ENCODE measurements at regions not wholly inside any gene's neighbourhood (a gene's known extent, or its start where the extent isn't known, plus 50 kb on each side); places are given as distances from the start of the nearest gene placed in this dataset.

GRCh38 chr13:22080832-22081231, 410.0 kb downstream of the FGF9 start:
- no peaks in the 10 kb centered on the region for H3K36me3 ChIP-seq
- no peaks in the 10 kb centered on the region for H3K4me1 ChIP-seq (ENCODE audit: control insufficient read depth in 1 of 2, low read depth in 2 of 2)
- no peak overlapping the region for H3K27ac ChIP-seq
- H3K27me3 ChIP-seq (replicated peaks; ENCODE audit: insufficient read depth), result no peaks in the 10 kb centered on the region
- DNase-seq (ENCODE audit: low spot score) (no peak), ATAC-seq (ENCODE audit: insufficient number of reproducible peaks, low FRiP score, low read depth) (no peak)
- H3K4me3 ChIP-seq, result no peak overlapping the region
- no peaks in the 10 kb centered on the region for H3K9me3 ChIP-seq
- TF ChIP-seq, protein P1, sequence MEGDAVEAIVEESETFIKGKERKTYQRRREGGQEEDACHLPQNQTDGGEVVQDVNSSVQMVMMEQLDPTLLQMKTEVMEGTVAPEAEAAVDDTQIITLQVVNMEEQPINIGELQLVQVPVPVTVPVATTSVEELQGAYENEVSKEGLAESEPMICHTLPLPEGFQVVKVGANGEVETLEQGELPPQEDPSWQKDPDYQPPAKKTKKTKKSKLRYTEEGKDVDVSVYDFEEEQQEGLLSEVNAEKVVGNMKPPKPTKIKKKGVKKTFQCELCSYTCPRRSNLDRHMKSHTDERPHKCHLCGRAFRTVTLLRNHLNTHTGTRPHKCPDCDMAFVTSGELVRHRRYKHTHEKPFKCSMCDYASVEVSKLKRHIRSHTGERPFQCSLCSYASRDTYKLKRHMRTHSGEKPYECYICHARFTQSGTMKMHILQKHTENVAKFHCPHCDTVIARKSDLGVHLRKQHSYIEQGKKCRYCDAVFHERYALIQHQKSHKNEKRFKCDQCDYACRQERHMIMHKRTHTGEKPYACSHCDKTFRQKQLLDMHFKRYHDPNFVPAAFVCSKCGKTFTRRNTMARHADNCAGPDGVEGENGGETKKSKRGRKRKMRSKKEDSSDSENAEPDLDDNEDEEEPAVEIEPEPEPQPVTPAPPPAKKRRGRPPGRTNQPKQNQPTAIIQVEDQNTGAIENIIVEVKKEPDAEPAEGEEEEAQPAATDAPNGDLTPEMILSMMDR (IDR thresholded peaks at IDR 0.05), result no peak

GRCh38 chr13:22081430-22081829, 410.6 kb downstream of the FGF9 start:
- Histone ChIP-seq H3K36me3 (no peaks in the 10 kb centered on the region), H3K4me3 (no peak overlapping the region), H3K4me1 (ENCODE audit: control insufficient read depth in 1 of 2, low read depth in 2 of 2) (no peaks in the 10 kb centered on the region), H3K27me3 (replicated peaks; ENCODE audit: insufficient read depth) (no peaks in the 10 kb centered on the region), H3K9me3 (no peaks in the 10 kb centered on the region), H3K27ac (no peak overlapping the region)
- TF ChIP-seq, protein P1 (IDR thresholded peaks at IDR 0.05), result no peak
- DNase-seq (ENCODE audit: low spot score) (no peak), ATAC-seq (ENCODE audit: insufficient number of reproducible peaks, low FRiP score, low read depth) (no peak)

DNA sequence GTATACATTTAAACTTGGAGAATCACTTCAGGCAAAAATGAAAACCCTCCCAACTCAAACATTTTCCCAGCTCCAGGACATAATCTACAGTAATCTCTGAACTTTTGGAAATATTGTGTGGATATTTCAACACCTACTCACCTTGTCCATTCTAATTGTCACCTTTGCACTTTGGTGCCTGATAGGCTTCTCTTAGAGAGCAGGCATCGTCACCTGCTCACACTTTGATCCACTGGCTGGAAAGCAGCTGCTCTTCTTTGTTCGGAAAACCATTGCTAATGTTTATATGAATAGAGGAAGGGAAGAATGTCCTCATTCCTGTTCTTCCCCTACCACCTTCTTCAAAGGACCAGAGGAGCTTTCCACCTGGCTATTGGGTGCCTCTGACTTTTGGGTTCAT, 411.2 kb downstream of the FGF9 start:
- Histone ChIP-seq H3K27ac (no peak overlapping the region), H3K36me3 (no peaks in the 10 kb centered on the region), H3K4me3 (no peak overlapping the region), H3K9me3 (no peaks in the 10 kb centered on the region), H3K27me3 (replicated peaks; ENCODE audit: insufficient read depth) (no peaks in the 10 kb centered on the region), H3K4me1 (ENCODE audit: control insufficient read depth in 1 of 2, low read depth in 2 of 2) (no peaks in the 10 kb centered on the region)
- ATAC-seq (ENCODE audit: insufficient number of reproducible peaks, low FRiP score, low read depth), result no peak
- TF ChIP-seq, protein P1 (IDR thresholded peaks at IDR 0.05), result no peak
- no peak for DNase-seq (ENCODE audit: low spot score)

DNA sequence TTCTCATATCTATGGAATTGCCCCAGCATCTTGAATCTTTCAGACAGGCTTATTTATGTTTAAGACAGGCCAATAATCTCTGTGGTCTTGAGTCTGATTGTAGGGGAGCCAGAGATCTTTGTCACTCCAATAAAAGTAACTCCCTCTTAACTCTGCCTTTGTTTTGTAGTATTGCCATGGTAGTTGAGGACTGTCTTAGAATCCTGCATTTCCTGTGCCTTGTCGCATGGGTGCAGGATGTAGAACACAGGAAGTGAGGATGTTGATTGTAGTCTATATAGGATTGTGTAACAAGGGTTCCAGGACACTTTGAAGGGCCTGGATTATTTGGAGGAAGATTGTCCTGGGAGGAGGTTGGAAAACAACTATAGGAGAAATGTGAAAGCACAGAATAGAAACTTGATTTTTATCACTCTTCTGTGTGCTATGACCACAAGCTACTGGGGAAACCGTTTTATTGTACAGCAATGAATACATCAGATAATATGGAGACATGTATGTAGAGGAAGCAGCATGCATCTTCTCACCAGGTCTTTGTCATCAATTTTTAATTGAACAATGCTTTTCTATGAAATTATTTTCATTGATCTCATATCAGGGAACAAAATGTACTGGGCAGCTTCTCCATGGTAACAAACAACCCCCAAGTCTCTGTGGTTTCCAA, 411.7 kb downstream of the FGF9 start:
- TF ChIP-seq, protein P1 (IDR thresholded peaks at IDR 0.05), result no peak
- ATAC-seq (ENCODE audit: insufficient number of reproducible peaks, low FRiP score, low read depth) (no peak), DNase-seq (ENCODE audit: low spot score) (no peak)
- no peak overlapping the region for H3K27ac ChIP-seq
- no peaks in the 10 kb centered on the region for H3K27me3 ChIP-seq (replicated peaks; ENCODE audit: insufficient read depth)
- H3K4me3 ChIP-seq, result no peak overlapping the region
- H3K9me3 ChIP-seq, result no peaks in the 10 kb centered on the region
- no peaks in the 10 kb centered on the region for H3K4me1 ChIP-seq (ENCODE audit: control insufficient read depth in 1 of 2, low read depth in 2 of 2)
- H3K36me3 ChIP-seq, result no peaks in the 10 kb centered on the region

GRCh38 chr13:22085001-22085400, 414.1 kb downstream of the FGF9 start:
- TF ChIP-seq, protein P1 (IDR thresholded peaks at IDR 0.05), result no peak
- ATAC-seq (ENCODE audit: insufficient number of reproducible peaks, low FRiP score, low read depth) (no peak), DNase-seq (ENCODE audit: low spot score) (no peak)

More at GRCh38 chr13:22085001-22085400, 414.1 kb downstream of the FGF9 start:
- no peaks in the 10 kb centered on the region for H3K27me3 ChIP-seq (replicated peaks; ENCODE audit: insufficient read depth)
- no peak overlapping the region for H3K27ac ChIP-seq
- H3K9me3 ChIP-seq, result no peaks in the 10 kb centered on the region
- H3K4me1 ChIP-seq (ENCODE audit: control insufficient read depth in 1 of 2, low read depth in 2 of 2), result no peaks in the 10 kb centered on the region
- no peaks in the 10 kb centered on the region for H3K36me3 ChIP-seq
- no peak overlapping the region for H3K4me3 ChIP-seq
